ENCODE measurements at regions not wholly inside any gene's neighbourhood (a gene's known extent, or its start where the extent isn't known, plus 50 kb on each side); places are given as distances from the start of the nearest gene placed in this dataset.
A peak's percentile ranks its signal among the peaks of the same experiment; 100 is the strongest.

- no peak overlapping the region for H3K9ac ChIP-seq (ENCODE audit: extremely low read depth, insufficient read length, low read length)
- Mint-ChIP-seq H3K27me3 (ENCODE audit: low read depth) (peaks cover 22% of the 10 kb centered on the region), H3K9me3 (no peaks in the 10 kb centered on the region), H3K4me1 (peaks cover 26 to 39% of the 10 kb centered on the region in 2 experiments), H3K36me3 (ENCODE audit: insufficient read depth in 1 of 3, low read depth in 3 of 3) (no peaks in the 10 kb centered on the region; a peak in 1 of 7 replicates), H3K27ac (no peak overlapping the region; a peak in 2 of 7 replicates), H3K4me3 (peak overlapping the region in 1 of 2 experiments; percentile 50; a peak in 2 of 5 replicates)
- no peak overlapping the region for H3K27ac ChIP-seq (ENCODE audit: insufficient read length, low read depth, low read length)
- no peak overlapping the region for H3K23ac ChIP-seq (ENCODE audit: insufficient read length, low read depth, low read length)
- H2BK15ac ChIP-seq (ENCODE audit: low read depth, low read length): no peak overlapping the region
- H3K9me3 ChIP-seq (ENCODE audit: control insufficient read depth, low read depth, low read length): no peaks in the 10 kb centered on the region
- no peak overlapping the region for H4K5ac ChIP-seq (ENCODE audit: insufficient read length, low read depth, low read length)
- H2BK20ac ChIP-seq (ENCODE audit: low read depth, low read length, poor library complexity, severe bottlenecking): no peak overlapping the region
- H3K18ac ChIP-seq (ENCODE audit: insufficient read length, low read depth, low read length): no peak overlapping the region
- no peak overlapping the region for H3K56ac ChIP-seq (ENCODE audit: insufficient read length, low read depth, low read length)
- H2BK12ac ChIP-seq (ENCODE audit: insufficient read length, low read depth, low read length): no peak overlapping the region
- H4K20me1 ChIP-seq (ENCODE audit: control insufficient read depth, insufficient read depth, insufficient read length): no peaks in the 10 kb centered on the region
- H3K14ac ChIP-seq (ENCODE audit: insufficient read depth, low read length): no peak overlapping the region
- no peaks in the 10 kb centered on the region for H3K79me1 ChIP-seq (ENCODE audit: insufficient read depth, low read depth, low read length, poor library complexity, severe bottlenecking)
- H3T11ph ChIP-seq (ENCODE audit: low read length): no peak overlapping the region
- no peaks in the 10 kb centered on the region; the same call in 1 of the 2 replicates for H3K27me3 ChIP-seq (ENCODE audit: insufficient read depth, low read length)
- WGBS (ENCODE audit: extremely low coverage, insufficient read length, low lambda C conversion rate): no CpG with 5 or more reads among the region's 18 CpGs
- H4K91ac ChIP-seq (ENCODE audit: insufficient read length, low read depth, low read length): no peak overlapping the region
- H3K23me2 ChIP-seq (ENCODE audit: insufficient read length, low read depth, low read length, poor library complexity, severe bottlenecking): no peaks in the 10 kb centered on the region
- H3K4me2 ChIP-seq (ENCODE audit: insufficient read depth, insufficient read length, low read length): no peak overlapping the region
- H4K8ac ChIP-seq (replicated peaks; ENCODE audit: insufficient read length, low read depth, low read length): no peak overlapping the region
- H3K79me2 ChIP-seq (ENCODE audit: insufficient read depth, low read length): no peaks in the 10 kb centered on the region
- no peak overlapping the region for H2BK5ac ChIP-seq (ENCODE audit: insufficient read length, low read length)
- peak; percentile 41 for DNase-seq
- no peak overlapping the region for H2BK120ac ChIP-seq (ENCODE audit: low read depth, low read length, poor library complexity, severe bottlenecking)
- no peak overlapping the region for H2AK5ac ChIP-seq (ENCODE audit: insufficient read length, low read length)
- H2AFZ ChIP-seq (ENCODE audit: low read length): no peak overlapping the region
- no peak for TF ChIP-seq CTCF (conservative IDR thresholded peaks at IDR 0.05)
- no peak overlapping the region for H3K4ac ChIP-seq (ENCODE audit: low read depth, low read length)
- H3K4me1 ChIP-seq (ENCODE audit: insufficient read depth, low read length): no peaks in the 10 kb centered on the region; the same call in 1 of the 2 replicates
Measured at GRCh38 chr22:26893173-26894110, 236.1 kb downstream of the MIAT start.
